ENCODE measurements at regions not wholly inside any gene's neighbourhood (a gene's known extent, or its start where the extent isn't known, plus 50 kb on each side); places are given as distances from the start of the nearest gene placed in this dataset.
"Not testable (repeated sequence)": the region's sequence is repeated elsewhere in the genome, so short reads cannot be mapped to it uniquely, and the experiment has no call there.

DNA sequence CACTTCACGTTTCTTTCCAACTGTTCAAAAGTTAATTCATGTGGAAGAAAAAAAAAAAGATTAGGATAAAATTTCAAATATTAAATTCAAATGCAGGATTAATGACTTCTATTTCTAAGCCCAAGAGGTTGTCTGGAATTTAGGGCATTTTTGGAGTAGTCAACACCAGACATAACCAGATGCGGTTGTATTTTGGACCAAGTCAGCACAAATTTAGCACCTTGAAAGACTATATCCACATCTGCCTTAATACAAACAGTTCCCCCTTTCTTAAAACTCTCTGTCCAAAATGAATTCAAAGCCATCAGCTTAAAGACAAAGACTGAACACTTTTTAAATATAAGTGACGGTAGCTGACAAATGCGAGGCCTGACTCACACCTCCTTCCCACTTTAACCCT, 282.9 kb downstream of the C16orf95 start:
- DNase-seq, result no peak
- H3K4me1 Mint-ChIP-seq, result no peaks in the 10 kb centered on the region
- no peak for ATAC-seq
- H3K9me3 Mint-ChIP-seq, result no peaks in the 10 kb centered on the region
- no peak overlapping the region for H3K4me3 Mint-ChIP-seq
- peaks cover 2% of the 10 kb centered on the region for H3K27me3 Mint-ChIP-seq
- H3K36me3 Mint-ChIP-seq (ENCODE audit: low read depth), result no peaks in the 10 kb centered on the region
- H3K27ac Mint-ChIP-seq, result no peak overlapping the region

GRCh38 chr16:87035053-87035452, 282.1 kb downstream of the C16orf95 start:
- Mint-ChIP-seq H3K4me3 (no peak overlapping the region), H3K9me3 (no peaks in the 10 kb centered on the region), H3K27ac (no peak overlapping the region), H3K4me1 (no peaks in the 10 kb centered on the region), H3K36me3 (ENCODE audit: low read depth) (no peaks in the 10 kb centered on the region), H3K27me3 (peaks cover 2% of the 10 kb centered on the region)
- ATAC-seq (no peak), DNase-seq (no peak)

DNA sequence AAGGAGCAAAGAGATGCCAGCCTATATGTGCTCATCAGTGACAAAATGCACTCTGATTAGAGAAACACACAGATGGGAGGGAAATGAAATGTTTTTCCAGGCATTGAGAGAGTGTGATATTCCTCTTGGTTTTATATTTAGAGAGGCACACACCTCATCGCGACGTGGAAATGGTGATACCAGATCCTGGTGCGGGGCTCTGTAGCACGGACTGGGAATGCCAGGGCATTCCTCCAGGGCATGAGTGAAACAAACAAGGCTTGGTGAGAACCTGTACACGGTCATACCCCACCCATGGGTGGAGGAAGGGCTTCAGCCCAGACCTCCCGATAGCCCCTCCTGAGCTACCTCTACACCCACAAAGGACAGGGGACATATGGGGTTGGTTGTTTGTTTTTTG, 280.2 kb downstream of the C16orf95 start:
- H3K4me1 Mint-ChIP-seq, result no peaks in the 10 kb centered on the region
- H3K9me3 Mint-ChIP-seq, result no peaks in the 10 kb centered on the region
- no peak overlapping the region for H3K4me3 Mint-ChIP-seq
- peaks cover 2% of the 10 kb centered on the region for H3K27me3 Mint-ChIP-seq
- ATAC-seq, result no peak
- no peak overlapping the region for H3K27ac Mint-ChIP-seq
- H3K36me3 Mint-ChIP-seq (ENCODE audit: low read depth), result no peaks in the 10 kb centered on the region
- no peak for DNase-seq

DNA sequence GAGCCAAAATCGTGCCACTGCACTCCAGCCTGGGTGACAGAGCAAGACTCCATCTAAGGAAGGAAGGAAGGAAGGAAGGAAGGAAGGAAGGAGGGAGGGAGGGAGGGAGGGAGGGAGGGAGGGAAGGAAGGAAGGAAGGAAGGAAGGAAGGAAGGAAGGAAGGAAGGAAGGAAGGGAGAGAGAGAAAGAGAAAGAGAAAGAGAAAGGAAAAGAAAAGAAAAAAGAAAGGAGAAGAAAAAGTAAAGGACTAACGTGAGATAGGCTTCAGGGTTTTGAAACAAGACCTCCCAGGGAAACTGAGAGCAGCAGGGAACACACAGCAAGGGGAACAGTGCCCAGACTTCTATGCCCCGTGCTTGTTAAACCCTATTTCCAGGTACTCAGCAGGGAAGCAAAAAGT, 278.7 kb downstream of the C16orf95 start:
- not testable (repeated sequence) for H3K36me3 Mint-ChIP-seq (ENCODE audit: low read depth); H3K9me3 Mint-ChIP-seq; H3K4me3 Mint-ChIP-seq; H3K27me3 Mint-ChIP-seq; ATAC-seq; DNase-seq; H3K4me1 Mint-ChIP-seq; H3K27ac Mint-ChIP-seq

- Mint-ChIP-seq H3K9me3 (no peaks in the 10 kb centered on the region), H3K27me3 (peaks cover 9% of the 10 kb centered on the region), H3K4me3 (no peak overlapping the region), H3K36me3 (ENCODE audit: low read depth) (no peaks in the 10 kb centered on the region), H3K4me1 (no peaks in the 10 kb centered on the region), H3K27ac (no peak overlapping the region)
- no peak for DNase-seq
- ATAC-seq, result no peak
Measured at GRCh38 chr16:87040169-87041117, 276.7 kb downstream of the C16orf95 start.

- peaks cover 9% of the 10 kb centered on the region for H3K27me3 Mint-ChIP-seq
- H3K9me3 Mint-ChIP-seq, result no peaks in the 10 kb centered on the region
- no peak overlapping the region for H3K27ac Mint-ChIP-seq
- DNase-seq, result no peak
- H3K4me1 Mint-ChIP-seq, result no peaks in the 10 kb centered on the region
- ATAC-seq, result no peak
- H3K36me3 Mint-ChIP-seq (ENCODE audit: low read depth), result no peaks in the 10 kb centered on the region
- no peak overlapping the region for H3K4me3 Mint-ChIP-seq
Measured at GRCh38 chr16:87041286-87041685, 275.9 kb downstream of the C16orf95 start.

DNA sequence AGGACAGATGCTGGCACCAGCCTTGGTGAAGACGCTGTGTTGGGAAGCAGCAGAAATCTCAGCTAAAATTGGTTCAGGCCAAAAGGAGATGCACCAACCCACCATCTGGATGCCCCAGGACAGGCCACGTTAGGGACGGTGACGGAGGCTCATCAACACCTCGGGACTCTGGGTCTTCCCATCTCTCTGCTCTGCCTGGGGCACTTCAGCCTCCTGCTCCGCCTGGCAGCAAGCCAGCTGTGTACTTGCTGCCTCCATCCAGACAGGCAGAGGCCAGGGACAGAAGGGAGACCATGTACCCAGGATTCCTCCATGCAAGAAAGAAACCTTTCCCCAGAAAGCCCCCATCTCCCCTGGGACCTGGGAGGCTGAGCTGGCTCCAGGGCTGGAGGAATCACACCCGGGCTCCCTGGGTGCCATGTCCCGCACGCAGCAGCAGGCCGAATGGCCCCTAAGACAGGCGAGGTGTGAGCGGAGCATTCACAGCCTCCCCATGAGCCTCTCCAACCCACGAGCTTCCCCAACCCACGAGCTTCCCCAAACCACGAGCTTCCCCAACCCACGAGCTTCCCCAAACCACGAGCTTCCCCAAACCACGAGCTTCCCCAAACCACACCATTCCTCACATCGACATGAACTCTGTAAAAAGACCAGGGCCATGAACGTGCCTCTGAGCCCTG, 274.5 kb downstream of the C16orf95 start:
- peaks cover 9% of the 10 kb centered on the region for H3K27me3 Mint-ChIP-seq
- H3K4me1 Mint-ChIP-seq, result no peaks in the 10 kb centered on the region
- ATAC-seq, result no peak
- no peaks in the 10 kb centered on the region for H3K9me3 Mint-ChIP-seq
- no peaks in the 10 kb centered on the region for H3K36me3 Mint-ChIP-seq (ENCODE audit: low read depth)
- H3K27ac Mint-ChIP-seq, result no peak overlapping the region
- no peak for DNase-seq
- H3K4me3 Mint-ChIP-seq, result no peak overlapping the region

- Mint-ChIP-seq H3K4me1 (no peaks in the 10 kb centered on the region), H3K27me3 (peaks cover 8% of the 10 kb centered on the region), H3K9me3 (no peaks in the 10 kb centered on the region), H3K4me3 (no peak overlapping the region), H3K36me3 (ENCODE audit: low read depth) (no peaks in the 10 kb centered on the region), H3K27ac (no peak overlapping the region)
- ATAC-seq (no peak), DNase-seq (no peak)
Measured at GRCh38 chr16:87043231-87044031, 273.8 kb downstream of the C16orf95 start.

DNA sequence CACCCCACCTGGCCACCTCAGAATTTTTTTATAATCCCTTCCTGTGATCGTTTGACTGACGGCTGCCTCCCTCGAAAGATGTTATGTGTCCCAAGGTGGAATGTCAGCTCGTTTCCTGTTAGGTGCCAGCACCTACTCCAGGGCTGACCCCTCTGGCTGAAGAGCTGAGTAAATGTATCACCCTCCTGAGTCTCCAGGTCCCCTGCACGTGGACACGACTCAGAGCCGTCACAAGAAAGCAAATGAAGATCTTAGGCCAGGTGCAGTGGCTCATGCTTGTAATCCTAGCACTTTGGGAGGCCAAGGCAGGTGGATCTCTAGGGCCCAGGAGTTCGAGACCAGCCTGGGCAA, 273.2 kb downstream of the C16orf95 start:
- ATAC-seq (no peak), DNase-seq (no peak)
- no peak overlapping the region for H3K4me3 Mint-ChIP-seq
- peaks cover 8% of the 10 kb centered on the region for H3K27me3 Mint-ChIP-seq
- no peaks in the 10 kb centered on the region for H3K9me3 Mint-ChIP-seq
- no peaks in the 10 kb centered on the region for H3K36me3 Mint-ChIP-seq (ENCODE audit: low read depth)
- no peaks in the 10 kb centered on the region for H3K4me1 Mint-ChIP-seq
- no peak overlapping the region for H3K27ac Mint-ChIP-seq

- Mint-ChIP-seq H3K27ac (no peak overlapping the region), H3K27me3 (peaks cover 8% of the 10 kb centered on the region), H3K4me3 (no peak overlapping the region), H3K36me3 (ENCODE audit: low read depth) (no peaks in the 10 kb centered on the region), H3K9me3 (no peaks in the 10 kb centered on the region), H3K4me1 (no peaks in the 10 kb centered on the region)
- DNase-seq, result no peak
- ATAC-seq, result no peak
Measured at GRCh38 chr16:87044829-87045228, 272.4 kb downstream of the C16orf95 start.

GRCh38 chr16:87045466-87046216, 271.6 kb downstream of the C16orf95 start:
- no peak for ATAC-seq

DNA sequence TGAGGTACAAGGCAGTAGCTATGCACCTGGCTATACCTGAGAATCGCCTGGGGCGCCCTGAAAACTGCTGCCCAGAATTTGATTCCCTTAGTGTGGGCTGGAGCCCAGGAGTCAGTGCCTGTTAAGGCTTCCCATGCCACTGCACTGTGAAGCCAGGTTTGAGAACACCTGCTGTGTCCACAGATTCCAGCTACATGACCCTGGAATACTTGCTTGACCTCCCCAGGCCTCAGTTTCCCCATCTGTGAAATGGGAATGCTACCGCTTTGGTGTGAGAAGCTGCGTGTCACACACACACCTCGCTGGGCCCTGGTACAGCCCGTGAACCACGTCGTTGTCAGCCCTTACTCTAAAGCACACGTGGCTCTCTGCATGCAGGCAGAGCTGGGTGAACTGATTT, 271.0 kb downstream of the C16orf95 start:
- ATAC-seq (no peak), DNase-seq (no peak)
- Mint-ChIP-seq H3K9me3 (no peaks in the 10 kb centered on the region), H3K27ac (no peak overlapping the region), H3K4me1 (no peaks in the 10 kb centered on the region), H3K27me3 (peaks cover 8% of the 10 kb centered on the region), H3K36me3 (ENCODE audit: low read depth) (no peaks in the 10 kb centered on the region), H3K4me3 (no peak overlapping the region)

More at GRCh38 chr16:87045466-87046216, 271.6 kb downstream of the C16orf95 start:
- Mint-ChIP-seq H3K36me3 (ENCODE audit: low read depth) (no peaks in the 10 kb centered on the region), H3K4me3 (no peak overlapping the region), H3K9me3 (no peaks in the 10 kb centered on the region), H3K27me3 (peaks cover 8% of the 10 kb centered on the region), H3K4me1 (no peaks in the 10 kb centered on the region), H3K27ac (no peak overlapping the region)
- DNase-seq, result no peak

GRCh38 chr16:87047221-87048037, 269.8 kb downstream of the C16orf95 start:
- DNase-seq (no peak), ATAC-seq (no peak)
- H3K27ac Mint-ChIP-seq, result no peak overlapping the region
- peaks cover 9% of the 10 kb centered on the region for H3K27me3 Mint-ChIP-seq
- H3K36me3 Mint-ChIP-seq (ENCODE audit: low read depth), result no peaks in the 10 kb centered on the region
- H3K9me3 Mint-ChIP-seq, result no peaks in the 10 kb centered on the region
- H3K4me1 Mint-ChIP-seq, result no peaks in the 10 kb centered on the region
- H3K4me3 Mint-ChIP-seq, result no peak overlapping the region

Measured in activated naive CD8-positive, alpha-beta T cell treated with anti-CD3 and anti-CD28 coated beads, Interleukin-2, amount 50 U/mL, for 24 hours (primary cell).